ENCODE measurements at regions not wholly inside any gene's neighbourhood (a gene's known extent, or its start where the extent isn't known, plus 50 kb on each side); places are given as distances from the start of the nearest gene placed in this dataset.

DNA sequence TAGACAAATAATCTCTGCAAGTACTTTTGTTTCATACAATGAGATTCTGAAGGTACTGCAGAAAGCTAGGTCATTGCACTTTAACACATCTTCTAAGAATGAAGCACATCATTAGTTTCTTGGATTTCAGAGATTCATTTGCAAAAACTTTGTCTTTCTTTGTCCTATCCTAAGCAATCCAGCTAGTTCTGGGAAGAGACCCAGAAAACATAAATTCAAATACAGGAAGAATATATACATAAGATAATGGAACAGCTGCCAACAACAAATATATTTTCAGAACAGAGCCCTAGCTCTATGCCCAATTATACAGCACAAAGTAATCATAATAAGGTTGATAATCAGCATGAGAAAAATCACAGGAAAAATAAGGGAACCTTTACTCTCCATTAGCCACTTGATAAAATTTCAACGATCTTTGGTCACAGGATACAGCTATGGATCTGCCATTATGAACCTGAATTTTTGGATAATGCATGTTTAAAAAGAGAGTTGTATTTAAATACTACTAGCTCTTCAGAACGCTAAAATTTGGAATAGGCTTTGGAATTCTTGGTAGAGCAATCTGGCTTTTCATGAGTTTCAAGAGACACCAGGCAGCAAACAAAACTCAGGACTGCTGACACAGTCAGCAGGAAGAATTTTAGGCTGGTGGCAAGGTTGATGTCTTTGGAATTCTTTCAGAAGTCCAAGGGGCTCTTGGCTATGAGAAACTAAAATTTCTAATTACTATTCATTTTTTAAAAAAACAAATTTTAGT, 250.4 kb upstream of the SMIM21 start:
- DNase-seq (ENCODE audit: low spot score) = no peak

DNA sequence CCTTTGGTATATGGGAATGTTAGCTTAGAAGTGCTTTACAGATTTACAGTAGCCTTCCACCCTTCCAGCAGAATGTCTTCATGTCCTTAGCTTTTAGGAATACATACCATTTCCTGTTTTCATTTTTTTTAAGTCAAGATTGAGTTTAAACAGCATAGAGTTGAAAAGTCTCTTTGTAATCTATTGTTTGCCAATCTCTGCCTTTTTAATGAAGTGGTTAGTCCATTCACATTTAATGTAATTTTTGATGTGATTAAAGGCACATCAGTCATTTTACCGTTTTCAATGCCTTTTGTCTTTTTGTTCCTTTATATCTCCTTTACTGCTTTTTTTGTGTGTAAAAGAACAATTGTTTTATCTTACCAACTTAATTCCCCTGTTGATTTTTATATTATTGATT, 233.4 kb upstream of the SMIM21 start:
- no peak for DNase-seq (ENCODE audit: low spot score)

DNA sequence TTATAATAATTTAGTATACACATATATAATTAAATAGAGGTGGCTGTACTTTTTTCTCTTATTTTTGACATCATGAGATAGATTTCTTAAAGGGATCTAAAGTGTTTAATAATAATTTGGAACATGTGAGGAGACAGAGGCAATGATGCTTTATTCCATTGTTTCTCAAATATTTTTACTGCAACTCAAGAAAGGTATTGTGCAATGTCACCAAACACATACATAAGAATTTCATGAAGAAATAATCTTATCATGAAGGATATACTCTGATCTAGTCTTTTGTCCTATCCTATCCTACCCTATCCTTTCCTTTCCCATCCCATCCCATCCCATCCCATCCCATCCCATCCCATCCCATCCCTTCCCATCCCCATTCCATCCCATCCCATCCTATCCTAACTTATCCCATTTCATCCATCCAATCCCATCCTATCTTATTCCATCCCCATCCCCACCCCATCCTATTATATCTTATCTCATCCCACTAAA, 232.1 kb upstream of the SMIM21 start:
- no peak for DNase-seq (ENCODE audit: low spot score)

DNA sequence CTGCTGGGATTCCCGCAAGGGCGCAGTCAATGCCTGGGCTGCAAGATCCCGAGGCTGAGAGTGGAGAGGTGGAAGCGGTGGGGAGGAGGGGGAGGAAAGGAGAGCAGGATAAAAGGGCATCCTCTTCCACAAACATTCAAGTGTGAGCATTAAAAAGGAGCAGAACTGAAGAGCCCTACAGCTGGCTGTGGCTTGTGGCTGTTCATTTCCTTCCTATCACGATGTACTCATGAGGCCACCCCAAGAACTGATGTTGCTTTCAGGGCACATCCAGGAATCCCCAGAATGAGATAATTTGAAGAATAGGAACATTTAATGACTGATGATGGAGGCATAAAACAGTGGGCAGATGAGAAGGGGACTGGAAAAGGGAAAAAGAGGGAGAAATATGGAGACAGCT, 230.8 kb upstream of the SMIM21 start:
- no peak for DNase-seq (ENCODE audit: low spot score)

DNA sequence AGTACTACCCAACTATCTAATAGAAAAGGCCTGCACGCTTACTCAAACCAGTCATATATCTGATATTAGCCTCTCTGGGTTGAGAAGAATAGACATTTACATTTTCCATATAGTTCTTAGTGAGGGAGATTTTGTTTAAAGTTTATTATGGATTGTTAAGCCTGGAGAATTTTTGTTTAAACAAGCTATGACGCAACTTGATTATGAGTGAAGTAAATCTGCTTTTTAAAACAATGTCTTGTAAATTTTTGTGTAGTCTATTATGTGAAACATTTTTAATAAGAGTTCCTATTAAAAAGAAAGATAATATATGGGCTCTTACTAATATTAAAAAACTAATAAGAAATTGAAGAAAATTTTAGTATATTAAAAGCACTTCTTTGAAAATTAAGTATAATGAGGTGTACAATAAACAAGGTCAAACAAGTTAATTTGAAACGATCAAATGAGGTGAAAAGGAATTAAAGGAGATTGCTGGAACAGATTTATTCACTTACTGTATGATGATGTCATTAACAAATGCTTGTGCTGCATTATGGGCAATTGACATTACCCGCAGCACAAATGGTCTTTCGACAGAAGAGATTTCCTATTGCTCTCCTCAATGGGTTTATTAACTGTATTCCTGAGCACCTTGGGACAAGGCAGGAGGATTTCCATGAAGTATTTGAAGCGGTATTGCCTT, 229.2 kb upstream of the SMIM21 start:
- no peak for DNase-seq (ENCODE audit: low spot score)

DNA sequence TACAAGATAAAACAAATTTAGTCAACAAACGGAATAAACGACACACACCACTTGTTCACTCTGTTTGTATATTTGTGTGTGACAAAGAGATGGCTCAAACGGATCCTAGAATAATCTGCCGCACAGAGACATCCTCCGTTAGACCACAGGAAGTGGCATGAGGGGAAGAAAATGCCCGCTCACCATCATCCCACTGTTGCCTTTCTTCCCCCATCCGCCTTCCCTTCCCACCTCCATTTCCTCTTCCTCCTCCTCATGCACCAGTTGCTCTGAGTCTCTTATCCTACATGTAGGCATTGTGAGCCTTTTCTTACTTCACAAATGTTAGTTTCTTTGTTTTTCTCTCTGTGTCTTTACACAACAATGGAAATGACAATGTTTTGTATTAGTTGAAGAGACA, 228.5 kb upstream of the SMIM21 start:
- no peak for DNase-seq (ENCODE audit: low spot score)

DNA sequence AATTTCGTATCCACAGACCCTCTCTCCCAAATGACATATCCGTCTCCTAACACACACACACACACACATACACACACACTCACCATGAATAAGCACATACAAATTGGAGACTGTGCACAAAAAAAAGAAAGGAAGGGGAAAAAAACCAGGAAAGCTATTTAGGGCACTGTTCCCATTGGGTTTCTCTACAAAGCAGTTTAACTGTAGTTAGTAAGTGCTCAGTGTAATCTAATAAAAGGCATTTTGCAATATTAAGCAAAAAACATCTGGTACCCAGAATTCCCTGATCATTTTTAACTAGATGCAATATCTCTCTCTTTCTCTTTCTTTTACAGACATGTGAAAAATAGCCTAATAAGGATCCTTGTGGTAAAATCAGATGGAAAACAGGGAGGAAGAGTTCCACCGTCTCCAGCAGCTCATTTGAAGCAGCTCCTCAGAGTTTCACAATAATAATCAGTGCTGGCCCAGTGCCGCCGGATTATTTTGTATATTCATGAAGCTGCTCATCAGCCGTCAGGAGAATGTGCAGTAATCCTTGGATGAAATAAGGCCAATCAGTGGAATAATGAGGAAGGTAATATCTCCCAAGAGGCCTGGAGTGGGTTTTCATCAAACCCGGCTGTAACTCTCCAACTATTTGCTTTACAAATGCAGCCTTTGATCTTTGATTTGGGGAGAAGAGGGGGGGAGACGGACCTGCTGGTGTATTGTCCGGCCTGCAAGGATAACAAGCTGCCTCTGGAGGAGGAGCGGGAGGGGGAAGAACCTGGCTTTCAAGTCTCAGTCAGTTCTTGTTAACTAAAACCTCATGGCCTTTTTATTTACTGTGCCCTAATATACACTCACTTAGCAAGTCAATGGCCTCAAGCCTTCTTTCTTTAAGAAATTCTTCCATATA, 227.6 kb upstream of the SMIM21 start:
- DNase-seq (ENCODE audit: low spot score) = no peak

DNA sequence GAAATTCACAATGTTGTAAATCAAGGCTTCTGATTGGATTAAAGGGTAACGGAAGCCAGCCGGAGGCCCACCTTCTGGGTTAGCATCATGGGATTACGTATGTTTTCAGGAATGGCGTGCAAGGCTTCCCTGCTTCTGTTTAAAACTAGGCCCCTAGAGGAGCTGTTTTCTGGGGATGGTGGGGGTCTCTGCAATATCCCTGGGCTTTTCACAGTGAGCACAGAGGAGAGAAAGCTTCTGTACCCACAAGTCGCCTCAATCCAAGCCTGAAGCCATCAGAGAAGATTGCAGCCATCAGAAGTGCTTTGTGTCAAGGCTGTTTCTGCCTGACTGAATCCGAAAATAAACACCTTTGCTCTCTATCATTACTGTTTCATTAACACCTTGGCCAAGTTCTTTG, 226.9 kb upstream of the SMIM21 start:
- DNase-seq (ENCODE audit: low spot score) = no peak

DNA sequence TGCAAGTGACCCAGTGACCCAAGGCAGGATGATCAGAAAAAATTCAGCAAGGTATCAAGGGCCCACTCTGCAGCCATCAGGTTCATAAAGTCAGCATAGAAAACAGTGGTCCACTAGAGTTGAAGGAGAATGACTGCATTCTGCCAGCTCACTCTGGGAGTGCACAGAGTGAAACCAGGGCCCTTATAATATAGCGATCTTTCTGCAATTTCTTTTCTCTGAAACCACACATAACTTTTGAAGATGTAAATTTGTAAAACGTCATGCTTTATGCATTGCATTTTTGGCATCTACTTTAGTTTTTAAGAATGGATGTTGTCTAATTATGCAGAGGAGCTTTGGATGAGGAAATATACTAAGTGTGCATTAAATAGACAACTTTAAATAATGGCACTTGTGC, 225.0 kb upstream of the SMIM21 start:
- no peak for DNase-seq (ENCODE audit: low spot score)

DNA sequence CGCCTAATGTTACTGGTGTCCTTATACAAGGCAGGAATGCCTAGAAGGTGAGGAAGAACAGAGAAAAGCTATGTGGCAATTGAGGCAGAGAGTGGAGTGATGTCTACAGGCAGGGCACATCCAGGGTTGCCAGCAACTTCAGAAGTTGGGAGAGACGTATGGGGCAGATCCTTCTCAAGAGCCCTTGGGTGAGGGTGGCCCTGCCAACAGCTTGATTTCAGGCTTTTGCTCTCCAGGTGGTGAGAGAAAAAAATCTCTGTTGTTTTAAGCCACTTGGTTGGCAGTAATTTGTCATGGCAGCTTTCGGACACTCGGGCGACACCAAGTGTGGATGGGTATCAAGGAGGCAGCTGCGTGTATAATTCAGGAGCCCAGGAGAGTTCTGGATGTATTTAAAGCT, 217.4 kb upstream of the SMIM21 start:
- DNase-seq (ENCODE audit: low spot score) = no peak

DNA sequence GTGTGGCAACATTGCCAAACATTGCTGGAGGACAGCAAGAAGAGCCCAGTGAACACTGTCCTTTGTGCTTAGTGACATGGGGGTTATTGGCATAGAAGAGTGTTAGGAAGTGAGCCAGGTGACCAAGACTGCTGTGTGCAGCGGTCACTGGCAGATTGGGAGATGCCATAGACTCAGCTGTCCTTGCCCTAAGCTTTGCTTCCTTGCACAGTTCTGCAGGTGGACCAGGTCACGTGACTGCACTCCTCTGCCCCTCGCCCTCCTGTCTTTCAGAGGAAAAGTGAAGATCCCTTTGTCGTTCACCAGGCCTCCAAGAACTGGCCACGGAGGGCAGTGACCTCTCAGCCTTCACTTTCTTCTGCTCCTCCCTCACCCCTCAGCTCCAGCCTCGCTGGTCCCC, 215.6 kb upstream of the SMIM21 start:
- DNase-seq (ENCODE audit: low spot score) = no peak

DNA sequence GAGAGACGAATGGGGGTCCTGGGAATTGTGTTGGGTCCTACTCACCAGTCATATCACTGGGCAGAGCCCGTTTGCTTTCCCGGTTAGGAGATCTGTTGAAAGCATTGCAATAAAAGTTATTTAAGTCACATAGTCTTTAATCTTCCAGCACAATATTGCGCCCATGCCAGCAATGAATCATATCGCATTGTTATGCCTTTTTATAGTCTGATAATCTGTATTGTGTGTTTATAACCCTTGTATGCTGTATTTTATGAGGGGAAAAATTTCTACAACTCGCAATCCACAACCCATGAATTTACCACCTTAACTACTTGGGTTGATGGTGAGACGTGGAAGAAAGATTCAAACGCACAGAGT, 211.9 kb upstream of the SMIM21 start:
- DNase-seq (ENCODE audit: low spot score) = no peak

DNA sequence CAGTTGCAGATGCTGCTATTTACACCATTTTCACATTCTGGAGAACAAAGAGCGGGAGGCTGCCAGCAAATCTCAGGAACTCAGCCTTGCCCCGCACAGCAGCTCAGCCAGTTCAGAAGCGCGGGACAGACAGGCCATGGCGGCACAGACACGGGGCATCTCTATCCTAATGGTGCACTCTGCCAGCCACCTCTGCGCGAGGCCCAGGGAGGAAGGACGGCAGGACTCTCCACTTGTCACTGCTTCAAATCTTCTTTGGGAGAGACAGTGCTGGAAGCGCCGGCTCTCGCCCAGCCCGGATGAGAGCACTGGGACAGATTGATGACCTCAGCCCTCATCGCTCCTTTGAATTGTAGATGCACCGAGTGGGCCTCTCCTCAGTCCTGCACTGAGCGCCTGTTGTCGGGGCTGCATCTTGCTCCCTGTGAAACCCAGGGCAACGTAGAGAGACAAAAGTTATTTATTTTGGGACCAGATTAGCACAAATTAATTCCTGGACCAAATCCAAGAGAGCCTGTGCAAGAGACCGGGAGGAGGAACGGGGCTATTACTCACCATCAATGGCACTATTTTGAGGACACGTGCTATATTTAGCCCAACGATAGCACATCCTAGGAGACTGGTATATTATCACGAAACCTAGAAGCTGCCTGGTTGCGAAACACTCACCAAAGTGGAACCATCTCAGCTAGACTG, 211.4 kb upstream of the SMIM21 start:
- DNase-seq (ENCODE audit: low spot score) = peak; percentile 74

DNA sequence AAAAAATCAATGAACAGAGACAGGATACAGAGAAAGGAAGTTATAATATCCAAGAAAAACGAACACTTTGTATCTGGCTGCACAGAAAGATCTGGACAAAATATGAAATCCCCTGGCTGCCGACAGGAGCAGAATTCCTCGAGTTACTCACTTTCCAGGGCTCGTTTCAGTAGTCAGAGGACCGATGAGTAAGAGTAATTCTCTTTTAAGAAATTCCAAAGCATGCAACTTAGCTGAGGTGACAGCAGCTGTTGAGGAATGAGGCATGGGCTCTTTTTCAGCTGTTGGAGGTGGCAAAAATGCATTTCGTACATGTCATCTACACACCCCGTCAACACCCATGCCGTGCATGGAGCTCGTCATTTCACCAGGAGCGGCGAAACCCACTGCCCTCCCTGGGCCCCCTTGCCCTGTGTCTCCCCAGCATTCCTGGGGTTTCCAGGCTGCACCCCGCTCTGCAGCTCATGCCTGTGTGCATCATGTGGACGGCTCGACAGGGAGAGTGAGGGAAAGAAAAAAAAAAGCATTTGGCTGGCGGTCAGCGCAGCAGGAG, 210.8 kb upstream of the SMIM21 start:
- DNase-seq (ENCODE audit: low spot score) = no peak

DNA sequence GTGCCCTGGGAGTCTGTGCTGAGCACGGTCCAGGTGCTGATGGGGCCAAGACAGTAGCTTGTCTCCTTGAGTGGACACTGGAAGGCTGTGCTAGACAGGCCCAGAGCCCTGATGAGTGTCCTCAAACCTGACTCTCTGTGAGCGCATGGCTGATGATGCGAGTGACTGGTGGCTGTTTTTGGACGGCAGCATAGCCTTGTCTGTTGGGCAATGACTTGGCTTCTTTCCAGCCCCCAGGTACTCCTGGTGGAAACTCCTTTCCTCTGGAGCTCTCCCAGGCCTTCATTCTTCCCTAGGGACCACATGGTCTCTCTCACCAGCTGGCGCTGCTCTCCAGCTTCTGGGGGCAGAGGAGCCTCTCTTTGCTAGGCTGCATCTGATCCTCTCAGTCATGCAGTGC, 207.6 kb upstream of the SMIM21 start:
- DNase-seq (ENCODE audit: low spot score) = no peak

DNA sequence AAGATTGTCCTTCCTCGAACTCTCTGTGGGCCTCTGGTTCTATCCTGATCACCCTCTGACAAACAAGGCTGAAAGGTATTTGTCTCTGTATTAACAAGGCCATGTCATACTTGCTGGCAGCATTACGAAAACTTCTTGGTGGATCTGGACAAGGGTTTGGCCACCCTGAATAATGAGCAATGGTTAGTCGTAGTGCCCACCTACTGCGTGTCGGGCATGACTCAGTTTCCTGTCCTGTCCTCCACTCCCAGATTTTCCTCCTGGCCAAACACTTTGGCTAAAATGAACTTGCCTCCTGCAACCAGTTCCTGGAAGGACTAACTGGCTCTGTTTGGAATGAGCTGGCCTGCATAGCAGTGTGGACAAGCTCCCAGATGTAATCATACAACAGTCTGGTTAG, 198.5 kb upstream of the SMIM21 start:
- DNase-seq (ENCODE audit: low spot score) = no peak

DNA sequence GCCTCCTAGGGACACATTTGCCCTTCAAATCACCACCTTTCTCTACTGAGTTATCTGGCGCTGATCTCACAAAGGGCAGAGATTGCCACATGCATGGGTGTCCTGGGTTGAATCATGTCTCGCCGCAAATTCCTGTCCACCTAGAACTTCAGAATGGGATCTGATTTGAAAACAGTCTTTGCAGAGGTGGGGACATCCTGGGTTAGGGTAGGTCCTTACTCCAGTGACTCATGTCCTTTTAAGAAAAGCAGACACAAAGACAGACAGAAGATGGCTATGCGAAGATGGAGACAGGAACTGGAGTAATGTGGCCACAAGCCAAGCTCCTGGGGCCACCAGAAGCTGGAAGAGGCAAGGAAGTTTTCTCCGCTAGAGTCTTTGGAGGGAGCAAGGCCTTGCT, 197.4 kb upstream of the SMIM21 start:
- no peak for DNase-seq (ENCODE audit: low spot score)

DNA sequence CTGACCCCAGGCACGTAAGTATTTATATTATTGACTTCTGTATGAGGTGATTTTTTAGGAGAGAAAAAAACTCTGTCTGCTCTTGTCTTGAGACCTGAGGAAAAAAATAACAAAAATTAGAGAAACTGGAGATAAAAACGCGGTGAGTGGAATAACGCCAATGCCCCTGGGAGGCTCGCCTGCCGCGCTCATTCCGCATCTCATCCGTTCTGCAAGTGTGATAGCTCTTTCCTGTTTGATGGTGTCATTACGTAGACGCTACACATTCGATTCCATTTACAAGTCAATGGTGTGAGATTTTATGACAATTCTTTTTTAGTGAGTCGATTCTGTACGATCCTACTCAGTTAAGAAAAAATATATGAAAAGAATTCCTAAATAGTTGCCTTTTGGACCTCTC, 194.3 kb upstream of the SMIM21 start:
- no peak for DNase-seq (ENCODE audit: low spot score)

DNA sequence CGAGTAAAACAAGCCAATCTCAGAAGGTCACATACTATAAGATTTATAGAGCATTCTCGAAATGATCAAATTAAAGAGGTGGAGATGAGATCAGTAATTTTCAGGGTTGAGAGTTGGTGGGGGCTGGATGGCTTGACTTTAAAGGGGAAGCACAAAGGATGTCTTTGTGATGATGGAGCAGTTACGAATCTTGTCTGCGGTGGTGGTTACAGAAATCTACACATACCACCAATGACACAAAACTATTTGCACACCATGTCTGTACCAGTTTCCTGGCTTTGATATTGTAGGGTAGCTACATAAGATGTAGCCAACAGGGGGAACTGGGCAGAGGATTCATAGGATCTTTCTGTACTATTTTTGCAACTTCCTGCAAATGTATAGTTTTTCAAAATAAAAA, 190.6 kb upstream of the SMIM21 start:
- DNase-seq (ENCODE audit: low spot score) = no peak

DNA sequence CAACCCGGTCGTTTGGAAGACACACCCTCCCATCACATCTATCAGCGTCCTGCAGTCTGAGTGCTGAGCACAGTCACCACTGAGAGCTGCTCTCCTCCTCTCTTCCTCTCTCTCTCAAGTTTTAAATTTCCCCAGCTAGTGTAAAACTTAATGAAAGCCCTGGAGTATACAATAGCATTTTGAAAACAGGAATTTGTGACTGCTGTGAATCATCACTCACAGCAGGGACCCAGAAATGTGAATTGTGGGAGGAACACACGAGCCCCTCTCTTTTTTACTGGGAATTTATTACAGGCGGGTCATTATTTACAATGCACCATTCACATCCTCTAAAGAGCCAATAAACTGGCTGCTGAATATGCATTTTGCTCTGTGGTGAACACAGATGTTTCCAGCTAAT, 185.0 kb upstream of the SMIM21 start:
- no peak for DNase-seq (ENCODE audit: low spot score)

DNA sequence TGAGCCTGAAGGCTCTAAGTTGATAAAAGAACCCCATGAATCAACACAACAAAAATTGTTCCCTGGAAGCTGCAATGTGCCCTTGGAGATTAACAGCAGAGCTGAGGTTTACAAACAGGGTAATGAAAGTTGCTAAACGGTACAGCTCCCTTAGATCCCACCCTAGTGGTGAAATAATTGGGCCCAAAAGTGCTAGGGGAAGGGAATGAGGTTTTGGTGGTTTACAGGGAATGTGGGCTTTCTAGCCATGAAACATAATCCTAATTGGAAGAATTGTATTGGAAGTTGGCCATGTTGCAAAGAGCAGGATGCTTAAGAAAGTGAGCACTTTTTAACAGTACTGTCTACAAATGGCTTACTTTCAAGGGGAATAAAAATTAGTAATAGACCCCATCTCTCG, 180.2 kb upstream of the SMIM21 start:
- DNase-seq (ENCODE audit: low spot score) = no peak

DNA sequence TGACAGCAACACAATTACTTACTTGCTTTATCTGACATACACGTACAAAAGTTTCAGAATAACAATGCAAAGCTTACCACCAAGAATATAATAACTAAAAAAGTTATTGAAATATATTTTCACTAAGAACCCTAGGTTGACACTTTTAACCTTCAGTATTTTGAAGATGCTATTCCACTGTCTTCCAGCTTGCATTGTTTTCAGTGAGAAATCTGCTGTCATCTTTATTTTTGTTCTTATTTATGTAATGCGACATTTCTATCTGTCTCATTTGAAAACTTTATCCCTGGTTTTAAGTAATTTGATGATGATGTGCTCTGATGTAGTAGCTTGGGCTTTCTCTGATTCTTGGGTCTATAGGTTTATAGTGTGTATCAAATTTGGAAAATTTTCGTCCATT, 165.0 kb upstream of the SMIM21 start:
- DNase-seq (ENCODE audit: low spot score) = no peak

Data from Ammon's horn (tissue), 1 donor.